HG02870 (cell line): ENCODE measurements at regions not wholly inside any gene's neighbourhood (a gene's known extent, or its start where the extent isn't known, plus 50 kb on each side); places are given as distances from the start of the nearest gene placed in this dataset.
"Not testable (repeated sequence)": the region's sequence is repeated elsewhere in the genome, so short reads cannot be mapped to it uniquely, and the experiment has no call there.

ENCODE experiments used
- ATAC-seq: cut with Tn5 transposase; IDR thresholded peaks from one replicate; pipeline ENCODE4 v1.9.1; 2021; ENCODE audit warnings: mild to moderate bottlenecking, moderate library complexity; ENCODE audit not compliant: unreplicated experiment

DNA sequence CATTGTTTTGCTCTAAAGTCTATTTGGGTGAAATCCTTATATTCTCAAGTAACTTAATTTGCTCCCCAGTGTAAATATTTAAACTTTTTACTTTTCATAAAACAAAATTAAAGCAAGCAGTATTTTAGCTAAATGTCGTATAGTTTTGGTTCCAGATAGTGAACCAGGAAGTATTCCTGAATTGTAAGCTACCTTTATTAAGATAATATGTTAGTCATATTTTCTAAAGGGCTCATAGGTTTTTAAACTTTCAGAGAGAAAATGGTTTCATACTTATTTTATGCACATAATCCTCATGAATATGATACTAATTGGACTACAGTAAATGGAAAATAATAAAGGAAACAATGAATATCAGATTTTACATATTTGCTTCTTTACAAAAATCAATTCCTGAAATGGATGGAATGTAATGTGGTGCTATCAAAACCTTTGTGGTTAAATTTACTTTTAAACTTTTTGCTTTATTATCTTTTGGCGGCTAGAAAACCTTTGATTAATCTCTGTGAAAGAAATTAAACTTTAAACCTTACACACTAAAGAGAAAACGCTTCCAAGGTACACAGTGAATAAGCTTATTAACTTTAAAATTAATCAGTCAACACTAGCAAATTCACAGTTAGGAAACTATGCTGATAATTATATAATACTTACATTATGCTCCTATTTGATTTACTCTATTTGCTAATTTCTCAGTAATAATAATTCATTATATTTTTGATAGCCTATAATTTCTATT, 76.6 kb upstream of the RHOBTB1 start:
- ATAC-seq: no peak

DNA sequence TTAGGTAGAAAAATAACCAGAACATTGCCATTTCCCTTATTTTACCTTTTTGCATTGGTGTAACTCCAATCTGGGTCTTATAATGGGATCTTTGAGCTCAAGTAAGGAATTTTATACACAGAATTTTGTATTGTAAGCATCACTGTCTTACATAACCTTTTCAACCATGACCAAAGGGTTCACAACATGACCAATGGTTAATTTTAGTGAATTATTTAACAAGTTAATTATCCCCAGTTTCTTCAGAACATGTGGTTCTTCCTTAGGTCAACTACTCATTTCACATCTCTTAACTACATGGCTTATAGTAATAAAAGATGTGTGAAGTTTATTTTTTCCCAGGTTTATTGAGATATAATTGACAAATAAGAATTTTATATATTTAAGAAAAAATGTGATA, 74.2 kb upstream of the RHOBTB1 start:
- ATAC-seq: no peak

DNA sequence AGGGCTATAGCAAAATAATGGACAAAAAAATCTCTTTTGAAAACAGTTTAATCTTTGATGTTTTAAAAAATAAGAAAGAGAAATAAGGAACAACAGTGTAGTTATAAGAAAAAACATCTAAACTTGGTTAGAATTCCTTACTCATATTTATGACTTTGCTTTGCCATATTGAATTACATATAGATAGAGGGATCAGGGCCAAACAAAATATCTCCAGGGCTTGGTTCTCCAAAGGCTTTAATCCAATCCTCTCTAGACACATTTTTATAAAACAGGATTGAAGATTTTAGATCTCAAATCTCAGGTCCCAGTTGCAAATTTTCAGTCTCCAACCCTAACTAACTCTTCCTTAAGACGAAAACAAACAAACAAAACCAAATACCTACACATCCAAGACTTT, 72.6 kb upstream of the RHOBTB1 start:
- ATAC-seq: no peak

DNA sequence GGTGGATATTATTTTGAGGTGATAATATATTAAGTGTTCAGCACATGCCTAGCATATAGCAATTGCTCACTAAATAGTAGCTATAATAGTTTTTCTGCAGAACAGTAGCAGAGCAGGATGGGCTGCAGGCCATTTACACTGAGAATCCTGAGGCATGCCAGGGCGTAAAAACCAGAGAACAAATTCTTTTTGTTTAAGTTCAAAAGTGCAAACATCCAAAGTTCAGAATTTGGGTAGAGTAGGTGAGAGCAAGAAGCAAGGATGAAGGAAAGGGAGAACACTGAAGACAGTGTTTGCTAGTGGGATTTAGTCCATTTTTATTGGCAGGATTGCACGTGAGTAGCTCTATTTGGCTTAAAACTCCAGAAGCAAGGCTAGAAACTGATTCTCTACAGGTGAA, 72.0 kb upstream of the RHOBTB1 start:
- no peak for ATAC-seq

DNA sequence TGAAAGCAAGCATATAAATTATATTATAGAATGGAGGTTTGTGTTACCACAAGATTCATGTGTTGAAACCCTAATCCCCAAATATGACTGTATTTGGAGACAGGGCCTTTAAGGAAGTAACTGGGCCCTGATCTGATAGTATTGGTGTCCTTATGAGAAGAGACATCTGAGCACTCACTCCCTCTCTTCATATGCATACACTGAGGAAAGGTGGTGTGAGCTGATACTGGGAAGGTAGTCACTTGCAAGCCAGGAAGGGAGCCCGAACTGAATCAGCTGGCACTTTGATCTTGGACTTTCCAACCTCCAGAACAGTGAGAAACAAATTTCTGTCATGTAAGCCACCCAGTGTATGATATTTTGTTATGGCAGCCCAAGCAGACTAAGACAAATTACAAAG, 66.9 kb upstream of the RHOBTB1 start:
- no peak for ATAC-seq

DNA sequence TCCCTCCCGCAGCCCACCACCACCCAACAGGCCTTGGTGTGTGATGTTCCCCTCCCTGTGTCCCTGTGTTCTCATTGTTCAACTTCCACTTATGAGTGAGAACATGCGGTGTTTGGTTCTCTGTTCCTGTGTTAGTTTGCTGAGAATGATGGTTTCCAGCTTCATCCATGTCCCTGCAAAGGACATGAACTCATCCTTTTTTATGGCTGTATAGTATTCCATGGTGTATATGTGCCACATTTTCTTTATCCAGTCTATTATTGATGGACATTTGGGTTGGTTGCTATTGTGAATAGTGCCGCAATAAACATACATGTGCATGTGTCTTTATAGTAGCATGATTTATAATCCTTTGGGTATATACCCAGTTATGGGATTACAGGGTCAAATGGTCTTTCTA, 59.1 kb upstream of the RHOBTB1 start:
- ATAC-seq: not testable (repeated sequence)

DNA sequence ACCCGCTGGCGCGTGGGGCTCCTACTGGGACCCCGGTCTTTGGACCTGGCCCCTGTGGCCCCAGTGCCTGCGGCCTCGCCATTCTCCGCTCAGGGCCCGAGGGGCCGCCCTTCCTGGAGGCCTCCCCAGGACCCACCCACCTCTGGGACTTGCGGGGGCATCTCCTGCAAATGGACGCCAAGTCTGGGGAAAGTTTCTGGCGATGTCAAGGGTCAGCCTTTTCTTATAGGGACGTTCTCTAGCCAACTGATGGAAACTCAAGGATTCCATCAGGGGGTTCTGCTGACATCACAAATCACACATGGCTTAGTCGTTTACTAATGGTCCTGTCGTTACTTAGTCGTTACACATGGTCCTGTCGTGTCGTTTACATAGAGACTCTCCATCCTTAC, 57.7 kb upstream of the RHOBTB1 start:
- ATAC-seq: no peak

DNA sequence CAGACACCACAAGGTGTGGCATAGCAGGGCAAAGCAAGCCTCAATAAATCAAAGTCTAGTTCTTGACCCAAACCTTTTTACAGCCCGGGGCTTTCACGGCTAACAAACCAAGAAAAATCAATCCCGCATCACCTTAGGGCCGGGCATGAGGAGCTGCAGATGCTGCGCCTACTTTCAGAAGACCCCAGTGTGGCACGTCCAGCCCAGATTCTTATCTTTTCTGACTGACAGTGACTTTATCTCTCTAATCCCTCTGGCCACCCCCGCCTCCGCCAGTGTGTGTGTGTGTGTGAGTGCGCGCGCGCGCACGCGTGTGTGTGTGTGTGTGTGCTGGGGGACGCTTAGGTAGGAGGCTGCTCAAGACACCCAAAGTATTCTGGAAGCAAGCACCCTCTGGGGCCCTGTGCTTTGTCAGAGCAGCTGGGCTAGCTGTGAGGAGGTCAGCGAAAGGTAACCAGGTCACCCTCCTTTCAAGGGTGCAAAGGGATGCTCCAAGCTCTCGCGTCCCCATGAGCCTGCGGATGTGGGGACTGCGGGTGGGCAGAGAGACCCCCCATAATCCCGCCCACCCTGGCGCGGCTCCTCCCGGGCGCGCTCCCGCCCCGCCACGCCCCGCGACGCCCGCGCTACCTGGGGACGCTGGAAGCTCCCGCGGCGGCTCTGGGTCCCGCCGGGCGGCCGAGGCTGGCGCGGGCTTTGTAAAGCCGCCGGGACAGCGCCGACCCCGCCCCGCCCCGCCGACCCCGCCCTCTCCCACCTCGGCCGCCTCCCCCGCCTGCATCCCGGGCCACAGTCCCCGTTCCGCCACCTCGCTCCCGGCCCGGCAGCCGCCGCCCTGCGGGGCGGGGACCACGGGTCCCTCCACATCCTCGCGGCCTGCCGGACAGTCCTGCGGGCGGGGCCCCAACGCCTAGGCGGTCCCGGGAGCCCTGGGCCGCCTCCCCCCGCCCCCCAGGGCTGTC, 57.1 kb upstream of the RHOBTB1 start:
- ATAC-seq: no peak

DNA sequence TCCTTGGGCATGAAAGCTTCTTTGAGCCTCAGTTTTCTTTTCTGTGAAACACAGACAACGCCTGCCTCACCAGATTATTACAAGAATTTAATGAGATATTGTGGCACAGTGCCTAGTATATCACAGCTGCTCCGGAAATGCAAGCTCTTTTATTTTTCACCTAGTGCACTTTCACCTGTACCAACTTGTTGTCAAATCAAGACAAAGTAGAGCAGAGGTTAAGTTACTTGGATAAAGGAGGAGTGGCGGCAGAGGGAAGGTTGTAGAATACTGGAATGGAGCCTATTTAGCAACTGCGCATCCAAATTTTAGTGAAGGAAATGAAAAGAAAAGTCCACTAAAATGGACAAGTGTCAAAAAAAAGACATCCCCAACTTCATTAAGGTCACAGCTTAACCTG, 54.9 kb upstream of the RHOBTB1 start:
- no peak for ATAC-seq

DNA sequence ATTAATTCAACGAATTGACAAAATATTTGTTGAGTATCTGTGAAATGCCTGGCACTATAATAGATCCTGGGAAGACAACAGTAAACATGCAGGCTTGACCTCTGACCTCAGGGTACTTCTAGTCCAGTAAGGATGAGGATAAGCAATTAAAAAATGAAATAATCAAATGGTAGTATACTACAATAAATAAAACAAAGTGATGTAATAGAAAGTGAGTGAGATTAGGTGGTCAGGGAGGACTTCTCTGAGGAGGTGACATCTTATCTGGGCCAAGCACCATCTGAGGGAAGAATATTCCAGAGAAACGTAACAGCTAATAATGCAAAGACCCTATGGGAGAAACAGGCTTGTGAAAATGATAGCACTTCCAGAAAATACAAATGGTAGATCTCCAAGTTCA, 50.1 kb upstream of the RHOBTB1 start:
- no peak for ATAC-seq
